Psoas muscle (tissue), 7 donors: ENCODE measurements at regions not wholly inside any gene's neighbourhood (a gene's known extent, or its start where the extent isn't known, plus 50 kb on each side); places are given as distances from the start of the nearest gene placed in this dataset.

Source experiments
- ATAC-seq, 4 donors: fragments of 200-7000 bp; cut with Tn5 transposase; one replicate each; pipeline ENCODE4 v1.9.1; 2020; ENCODE audit warnings: moderate library complexity in 3 of 4, mild to moderate bottlenecking in 2 of 4
- DNase-seq, 2 donors: peaks; one replicate each; pipeline ENCODE4 v3.0.0-alpha.2; 2020
- H3K27ac ChIP-seq: fragments of 200-600 bp; one replicate; pipeline ENCODE4 v1.8.0; 2022
- H3K27me3 ChIP-seq, 3 donors: fragments of 200-600 bp in 1 of 3; one replicate each; pipeline versions ENCODE4 v1.6.1 to v1.8.0; 2013 to 2022; ENCODE audit warnings: low read length in 2 of 3, mild to moderate bottlenecking in 2 of 3, moderate library complexity in 1 of 3; ENCODE audit not compliant: insufficient read depth in 3 of 3
- H3K36me3 ChIP-seq, 2 donors: fragments of 200-600 bp in 1 of 2; one replicate each; pipeline versions ENCODE4 v1.6.1 to v1.8.0; 2013 to 2022; ENCODE audit warnings: low read depth in 1 of 2, mild to moderate bottlenecking in 1 of 2, moderate library complexity in 1 of 2; ENCODE audit not compliant: insufficient read depth in 1 of 2
- H3K4me1 ChIP-seq: fragments of 200-600 bp; one replicate; pipeline ENCODE4 v1.8.0; 2022
- H3K4me3 ChIP-seq: fragments of 200-600 bp; one replicate; pipeline ENCODE4 v1.8.0; 2022; ENCODE audit warnings: mild to moderate bottlenecking
- H3K9me3 ChIP-seq: fragments of 200-600 bp; one replicate; pipeline ENCODE4 v1.8.0; 2022
- WGBS, 3 donors: extraction: QIAGEN DNeasy Blood & Tissue Kit; methylation state at CpG; one replicate each; pipeline versions ENCODE4 v1.1.6 to v1.1.7; 2013; 5-methylcytosine and 5-hydroxymethylcytosine counted together
- intact Hi-C, 2 donors: fragments of 100-400 bp; cut with DNase I; formaldehyde crosslinking; loops; one replicate each; pipeline versions ENCODE4 v1.11.0 to v1.14.2; 2022
- TF ChIP-seq, protein P1 (sequence below): fragments of 200-600 bp; IDR thresholded peaks from one replicate; pipeline ENCODE4 v1.8.0; 2022; ENCODE audit warnings: antibody characterized with exemption
- donor health status: healthy with polysubstance abuse.
- donor health status: DM: no; HTN: no; CAD: no; lungs with moderate emphysema.
- donor health status: Bipolar disorder and iron deficiency.
- donor health status: healthy.
- donor health status: DM: yes; HTN: yes; CAD: no.
- donor health status: DM: no; HTN: no; CAD: no.
- donor health status: DM: yes; HTN: yes; CAD: no.

- peak; percentile 53 to 79 (median 63) for ATAC-seq
- Histone ChIP-seq H3K27ac (peak overlapping the region; percentile 63), H3K4me1 (peaks cover 19% of the 10 kb centered on the region), H3K27me3 (no peaks in the 10 kb centered on the region), H3K4me3 (no peak overlapping the region), H3K36me3 (no peaks in the 10 kb centered on the region), H3K9me3 (no peaks in the 10 kb centered on the region)
- DNase-seq: no peak
- intact Hi-C loops: loop anchor here in 1 of 2 donors (5.0 kb wide), 2 partner anchors 98 to 158 kb away; partner anchors contain the start of gene ATL2
- 30 to 51% (median 32%) methylated on average over 6 of the region's 6 CpGs for WGBS, 3 donors
- TF ChIP-seq, protein P1, sequence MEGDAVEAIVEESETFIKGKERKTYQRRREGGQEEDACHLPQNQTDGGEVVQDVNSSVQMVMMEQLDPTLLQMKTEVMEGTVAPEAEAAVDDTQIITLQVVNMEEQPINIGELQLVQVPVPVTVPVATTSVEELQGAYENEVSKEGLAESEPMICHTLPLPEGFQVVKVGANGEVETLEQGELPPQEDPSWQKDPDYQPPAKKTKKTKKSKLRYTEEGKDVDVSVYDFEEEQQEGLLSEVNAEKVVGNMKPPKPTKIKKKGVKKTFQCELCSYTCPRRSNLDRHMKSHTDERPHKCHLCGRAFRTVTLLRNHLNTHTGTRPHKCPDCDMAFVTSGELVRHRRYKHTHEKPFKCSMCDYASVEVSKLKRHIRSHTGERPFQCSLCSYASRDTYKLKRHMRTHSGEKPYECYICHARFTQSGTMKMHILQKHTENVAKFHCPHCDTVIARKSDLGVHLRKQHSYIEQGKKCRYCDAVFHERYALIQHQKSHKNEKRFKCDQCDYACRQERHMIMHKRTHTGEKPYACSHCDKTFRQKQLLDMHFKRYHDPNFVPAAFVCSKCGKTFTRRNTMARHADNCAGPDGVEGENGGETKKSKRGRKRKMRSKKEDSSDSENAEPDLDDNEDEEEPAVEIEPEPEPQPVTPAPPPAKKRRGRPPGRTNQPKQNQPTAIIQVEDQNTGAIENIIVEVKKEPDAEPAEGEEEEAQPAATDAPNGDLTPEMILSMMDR: no peak
Measured at GRCh38 chr2:38474715-38475566, 97.9 kb upstream of the ATL2 start.

DNA sequence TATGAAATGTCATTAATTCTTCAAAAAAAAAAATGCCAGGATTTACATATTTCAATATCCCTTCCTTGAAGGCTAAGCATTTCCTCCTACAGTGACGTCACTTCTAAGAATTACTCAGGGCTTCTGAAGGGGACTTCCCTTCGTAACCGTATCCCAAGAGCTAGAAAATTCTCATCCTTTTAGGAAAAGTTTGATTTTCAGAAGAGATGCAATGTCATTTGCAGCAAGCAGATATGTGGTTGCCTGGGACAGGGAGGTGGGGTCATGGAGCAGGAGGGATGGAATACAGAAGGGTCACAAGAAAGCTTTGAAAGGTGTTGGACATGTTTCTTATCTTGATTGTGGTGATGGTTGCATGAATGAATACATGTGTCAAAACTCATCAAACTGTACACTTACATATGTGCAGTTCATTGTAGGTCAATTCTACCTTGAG is 97.0 kb upstream of the ATL2 start:
- intact Hi-C loops: loop anchor here in 1 of 2 donors (5.0 kb wide), 2 partner anchors 97 to 157 kb away; partner anchors contain the start of gene ATL2
- H3K36me3 ChIP-seq: no peaks in the 10 kb centered on the region
- peaks cover 19% of the 10 kb centered on the region for H3K4me1 ChIP-seq
- no peak for ATAC-seq
- no peaks in the 10 kb centered on the region for H3K9me3 ChIP-seq
- no peaks in the 10 kb centered on the region for H3K27me3 ChIP-seq
- DNase-seq: no peak
- WGBS, 3 donors: 41 to 72% (median 50%) methylated on average over 3 of the region's 3 CpGs
- TF ChIP-seq, protein P1: no peak
- H3K4me3 ChIP-seq: no peak overlapping the region
- H3K27ac ChIP-seq: no peak overlapping the region

GRCh38 chr2:38473333-38474005 is 96.4 kb upstream of the ATL2 start:
- Histone ChIP-seq H3K4me3 (no peak overlapping the region), H3K27ac (no peak overlapping the region), H3K27me3 (no peaks in the 10 kb centered on the region), H3K36me3 (no peaks in the 10 kb centered on the region), H3K4me1 (peaks cover 19% of the 10 kb centered on the region), H3K9me3 (no peaks in the 10 kb centered on the region)
- TF ChIP-seq, protein P1: no peak
- WGBS, 3 donors: 85 to 94% (median 86%) methylated on average over 5 of the region's 5 CpGs
- DNase-seq (no peak), ATAC-seq (no peak)
- intact Hi-C loops: loop anchor here in 1 of 2 donors (5.0 kb wide), 2 partner anchors 96 to 156 kb away; partner anchors contain the start of gene ATL2

GRCh38 chr2:38470115-38470514 is 93.0 kb upstream of the ATL2 start:
- intact Hi-C loops: loop anchor here in 1 of 2 donors (5.0 kb wide), 2 partner anchors 93 to 153 kb away; partner anchors contain the start of gene ATL2
- H3K36me3 ChIP-seq: no peaks in the 10 kb centered on the region
- no peak overlapping the region for H3K27ac ChIP-seq
- H3K27me3 ChIP-seq: no peaks in the 10 kb centered on the region
- peaks cover 8% of the 10 kb centered on the region for H3K4me1 ChIP-seq
- 93 to 96% (median 96%) methylated on average over 3 of the region's 3 CpGs for WGBS, 3 donors
- TF ChIP-seq, protein P1: no peak
- no peaks in the 10 kb centered on the region for H3K9me3 ChIP-seq
- ATAC-seq (no peak), DNase-seq (no peak)
- H3K4me3 ChIP-seq: no peak overlapping the region
